SK-MEL-5 (cell line): ENCODE measurements at regions not wholly inside any gene's neighbourhood (a gene's known extent, or its start where the extent isn't known, plus 50 kb on each side); places are given as distances from the start of the nearest gene placed in this dataset.

Experiments used
- DNase-seq: peaks from one replicate; pipeline ENCODE4 v3.0.0-alpha.2; 2016; ENCODE audit warnings: low read depth, low spot score
- in situ Hi-C: cut with HindIII; loops from 2 replicates; pipeline ENCODE4 v1.10.0; 2016; ENCODE audit warnings: low sequenced_read_pairs, high pct_unique_total_duplicates, low pct_unique_long_range_greater_than_20kb

- no peak for DNase-seq
- in situ Hi-C loops, result no loop called here
Observed at GRCh38 chr21:43352154-43352537, 74.8 kb downstream of the SIK1 start.

DNA sequence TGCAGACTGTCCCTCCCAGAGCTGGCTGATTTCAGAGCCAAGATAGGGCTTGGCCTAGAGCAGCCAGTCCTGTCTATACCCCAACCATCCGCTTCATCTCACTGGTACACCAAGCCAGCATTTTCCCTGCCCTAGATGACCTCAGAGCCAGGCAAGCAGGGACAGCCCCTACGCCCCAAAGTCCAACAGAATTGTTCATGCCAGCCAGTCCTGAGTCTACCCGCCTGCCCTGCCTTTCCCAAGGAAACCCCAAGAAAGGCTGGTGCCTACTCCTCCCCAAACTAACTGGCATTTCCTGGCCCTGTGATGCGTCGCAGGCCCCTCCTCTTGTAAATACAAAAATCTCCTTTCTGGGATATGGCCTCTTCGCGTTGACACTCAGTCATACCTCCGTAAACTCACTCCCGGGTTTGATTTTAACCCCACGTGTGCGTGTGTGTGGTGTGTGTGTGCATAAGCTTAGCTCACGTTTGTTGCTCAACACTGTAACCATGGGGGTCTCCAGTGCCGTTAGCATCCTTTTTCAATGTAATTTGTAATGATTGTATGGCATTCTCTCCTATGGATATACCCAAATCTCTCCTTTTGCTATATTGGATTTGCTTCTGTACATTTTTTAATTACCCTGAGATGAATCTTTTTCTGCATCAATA is 75.3 kb downstream of the SIK1 start:
- in situ Hi-C loops, result no loop called here
- no peak for DNase-seq

GRCh38 chr21:43349644-43350043 is 77.3 kb downstream of the SIK1 start:
- in situ Hi-C loops, result no loop called here
- DNase-seq, result no peak

DNA sequence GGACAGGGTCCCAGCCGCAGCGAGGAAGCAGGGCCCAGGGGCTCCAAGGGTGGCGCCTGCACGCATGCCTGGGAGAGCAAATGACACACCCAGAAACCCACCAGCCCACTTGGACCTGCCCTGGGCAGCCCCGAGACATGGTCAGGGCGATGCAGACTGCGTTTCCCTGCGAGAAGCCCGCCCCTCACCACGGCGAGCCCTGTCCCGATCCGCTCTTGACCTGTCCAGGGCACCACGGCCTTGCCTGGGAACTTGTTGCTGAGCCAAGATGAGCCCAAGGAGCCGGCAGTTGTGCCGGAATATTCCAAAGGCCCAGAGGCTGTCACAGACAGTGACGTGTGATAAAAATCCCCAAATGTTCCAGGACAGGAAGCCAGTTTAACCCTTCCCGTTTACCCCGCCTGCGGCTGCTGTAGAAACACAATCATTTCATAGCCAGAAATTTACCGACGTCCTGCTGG is 78.1 kb downstream of the SIK1 start:
- no peak for DNase-seq
- in situ Hi-C loops, result no loop called here

DNA sequence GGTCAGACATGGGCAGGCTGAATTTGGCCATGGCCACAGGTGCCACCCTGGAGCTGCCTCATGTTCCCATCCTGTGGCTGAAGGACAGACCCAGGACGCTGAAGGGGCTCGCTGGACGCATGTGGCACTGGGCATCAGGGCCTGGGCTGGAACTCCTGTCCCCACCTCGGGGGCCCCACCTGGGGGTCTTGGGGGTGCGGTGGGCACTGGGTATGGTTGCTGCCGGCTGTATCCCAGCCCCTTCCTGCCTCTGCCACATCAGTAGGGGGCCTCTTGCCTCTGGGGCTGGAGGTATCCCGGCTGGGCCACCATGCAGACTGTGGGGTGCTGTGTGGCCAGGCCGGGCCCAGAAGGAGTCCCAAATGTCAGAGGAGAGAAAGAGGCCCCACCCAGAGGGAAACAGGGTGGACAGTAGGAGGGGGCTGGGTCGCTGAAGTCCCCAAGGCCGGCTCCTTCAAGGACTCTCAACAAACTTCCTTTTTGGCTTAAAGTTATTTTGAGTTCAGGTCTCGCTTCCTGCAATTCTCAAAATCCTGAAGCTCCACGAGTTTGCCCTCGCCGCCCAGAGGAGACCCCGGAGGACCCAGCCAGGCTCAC is 78.7 kb downstream of the SIK1 start:
- in situ Hi-C loops, result no loop called here

DNA sequence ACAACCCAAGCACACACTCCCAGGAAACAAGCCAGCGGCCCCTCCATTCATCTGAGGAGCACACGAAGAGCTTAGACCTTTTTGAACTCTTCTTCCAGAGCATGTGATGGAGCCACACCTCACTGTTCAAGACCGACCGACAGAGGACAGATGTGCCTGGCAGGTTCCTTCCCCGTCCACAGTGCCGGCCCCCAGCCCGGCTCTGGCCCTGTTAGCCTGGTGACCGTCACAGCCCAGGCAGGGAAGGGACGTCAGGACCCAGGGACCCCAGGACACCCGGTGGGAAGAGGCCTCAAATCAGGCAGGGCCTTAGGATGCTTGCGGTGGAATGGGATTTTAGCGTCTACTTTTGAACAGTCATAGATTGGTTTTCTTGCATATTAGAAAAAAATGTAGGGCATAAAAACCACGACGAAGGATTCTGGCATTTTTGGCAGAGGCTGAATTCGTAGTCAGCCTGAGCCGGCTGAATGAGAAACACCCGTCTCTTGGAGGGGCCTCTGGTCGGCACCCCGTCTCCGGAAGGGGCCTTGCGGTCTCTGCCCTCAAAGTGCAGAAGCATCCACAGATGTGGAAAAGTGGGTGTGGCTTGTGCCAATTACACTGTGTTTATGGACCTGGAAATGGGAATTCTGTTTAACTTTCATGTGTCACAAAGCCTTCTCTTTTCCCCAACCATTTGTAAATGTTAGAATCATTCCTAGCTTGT is 79.3 kb downstream of the SIK1 start:
- in situ Hi-C loops, result no loop called here
- DNase-seq, result no peak

More for the DNA sequence above, 78.7 kb downstream of the SIK1 start:
- DNase-seq, result no peak

GRCh38 chr21:43346551-43346950 is 80.4 kb downstream of the SIK1 start:
- in situ Hi-C loops, result no loop called here
- DNase-seq, result no peak

GRCh38 chr21:43345746-43346409 is 81.1 kb downstream of the SIK1 start:
- in situ Hi-C loops, result no loop called here
- no peak for DNase-seq

DNA sequence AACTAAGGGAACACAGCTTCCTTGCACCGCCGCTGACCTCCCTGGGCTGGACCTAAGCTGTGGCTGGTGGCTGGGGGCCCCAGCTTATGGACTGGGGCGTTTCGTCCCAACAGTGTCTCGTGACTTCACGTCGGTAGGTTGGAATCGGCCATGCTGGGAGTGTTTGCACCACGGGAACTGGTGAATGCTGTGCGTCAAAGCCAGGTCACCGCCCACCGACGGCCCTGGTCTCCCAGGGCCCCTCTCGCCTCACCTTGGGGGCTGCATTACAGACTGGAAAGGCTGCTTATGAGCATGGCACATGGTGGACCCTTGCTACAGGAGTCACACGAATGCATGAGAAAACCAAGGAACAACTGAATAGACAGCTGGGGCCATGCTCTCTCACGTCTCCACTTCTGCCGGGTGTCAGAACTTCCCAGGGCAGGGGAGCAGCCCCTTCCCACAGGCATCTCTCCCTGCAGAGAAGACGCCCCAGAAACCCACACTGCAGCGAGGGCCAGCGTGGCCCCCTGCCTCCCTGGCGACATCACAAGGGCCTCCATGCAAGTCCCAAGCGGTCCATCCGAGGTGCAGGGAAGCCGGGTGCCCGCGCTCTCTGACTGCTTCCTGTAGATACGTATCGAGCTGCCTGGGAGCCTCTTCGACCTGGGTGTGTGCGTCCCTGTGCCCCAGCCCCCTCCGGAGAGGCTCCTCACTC is 81.7 kb downstream of the SIK1 start:
- in situ Hi-C loops, result no loop called here
- no peak for DNase-seq

- no peak for DNase-seq
- in situ Hi-C loops, result no loop called here
Observed at GRCh38 chr21:43343992-43344886, 82.7 kb downstream of the SIK1 start.

DNA sequence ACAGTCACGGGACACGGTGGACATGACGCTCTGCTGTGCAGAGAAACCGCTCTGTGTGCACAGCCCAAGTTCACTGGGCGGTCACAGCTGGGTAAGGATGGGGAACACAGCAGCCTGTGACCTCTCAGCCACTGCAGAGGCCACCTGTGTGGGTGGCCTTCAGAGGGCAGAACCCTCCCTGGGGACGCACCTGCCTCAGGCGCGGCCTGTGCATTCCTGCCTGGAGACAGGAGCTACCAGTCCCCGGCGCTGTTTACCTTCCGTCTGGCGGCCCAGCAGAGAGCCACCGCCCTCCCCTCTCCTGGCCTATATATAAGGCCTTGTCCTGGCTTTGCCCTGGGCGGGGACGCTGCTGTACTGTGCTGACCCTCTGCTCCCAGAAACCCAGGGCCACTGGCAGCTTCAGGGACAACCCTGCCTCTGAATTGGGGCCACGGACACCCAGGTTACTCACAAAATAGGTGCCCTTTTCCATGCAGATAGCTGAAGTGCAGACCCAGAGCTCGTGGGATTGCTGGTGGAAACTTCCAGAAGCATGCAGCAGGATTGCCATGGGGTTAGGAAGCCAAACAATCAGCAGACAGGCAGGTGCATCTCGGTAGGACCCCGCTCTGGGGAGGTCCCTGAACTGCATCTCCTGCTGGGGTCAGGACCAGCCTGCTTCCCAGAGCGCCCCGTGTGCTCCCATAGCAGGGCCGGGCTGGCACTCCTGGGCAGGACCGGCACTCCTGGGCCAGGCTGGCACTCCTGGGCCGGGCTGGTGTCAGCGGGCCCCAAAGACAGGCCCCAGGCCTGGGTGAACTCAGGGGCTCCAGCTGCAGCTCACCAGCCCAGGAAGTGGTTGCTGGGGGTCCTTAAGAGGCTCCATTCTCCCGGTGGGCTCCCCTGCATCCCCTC is 83.6 kb downstream of the SIK1 start:
- DNase-seq, result no peak
- in situ Hi-C loops, result no loop called here

DNA sequence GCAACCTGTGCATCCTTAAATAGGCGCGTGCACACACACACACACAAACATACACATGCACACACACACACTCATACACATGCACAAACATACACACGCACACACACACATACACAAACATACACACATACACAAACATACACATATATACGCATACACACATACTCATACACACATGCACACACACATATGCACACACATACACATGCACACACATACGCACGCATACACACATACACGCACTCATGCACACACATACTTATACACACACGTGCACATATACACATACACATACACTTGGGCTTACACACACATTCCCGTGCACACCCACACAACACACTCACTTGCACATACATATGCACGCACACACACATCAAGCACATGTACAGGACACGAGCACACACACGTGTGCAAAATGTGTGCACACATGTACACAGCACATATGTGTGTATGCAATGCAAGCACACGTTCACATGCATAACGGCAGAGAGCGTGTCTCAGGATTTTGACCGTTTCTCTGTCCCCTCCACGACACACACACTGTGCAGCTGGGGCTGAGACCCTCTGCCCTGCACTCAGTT is 84.5 kb downstream of the SIK1 start:
- no peak for DNase-seq
- in situ Hi-C loops, result no loop called here

GRCh38 chr21:43341378-43342161 is 85.4 kb downstream of the SIK1 start:
- in situ Hi-C loops, result no loop called here
- DNase-seq, result no peak

GRCh38 chr21:43340491-43341377 is 86.2 kb downstream of the SIK1 start:
- peak; percentile 27 for DNase-seq
- in situ Hi-C loops, result no loop called here
